Astrocyte of the cerebellum (primary cell): ENCODE measurements at regions not wholly inside any gene's neighbourhood (a gene's known extent, or its start where the extent isn't known, plus 50 kb on each side); places are given as distances from the start of the nearest gene placed in this dataset.

Experiments used
- DNase-seq: peaks from one replicate; pipeline ENCODE4 v3.0.0-alpha.2; 2011; ENCODE audit warnings: low read depth
- H3K4me3 ChIP-seq: 2 replicates; pipeline ENCODE4 v1.5.1; 2011; ENCODE audit warnings: mild to moderate bottlenecking, low read depth, low read length, moderate library complexity
- CTCF ChIP-seq: IDR thresholded peaks from 2 replicates; pipeline ENCODE4 v1.5.1; 2012; ENCODE audit warnings: low read length, low read depth, moderate library complexity, mild to moderate bottlenecking; ENCODE audit errors: missing control alignments
- in situ Hi-C: cut with HindIII; loops from 2 replicates; pipeline ENCODE4 v1.10.0; 2017; ENCODE audit warnings: low sequenced_read_pairs

GRCh38 chr2:38190542-38191218 lies 114.7 kb upstream of the CYP1B1 start:
- TF ChIP-seq CTCF = no peak
- H3K4me3 ChIP-seq = no peak overlapping the region
- in situ Hi-C loops = loop anchor here (5.0 kb wide), 1 partner anchor 72 kb away; no protein-coding TSS in a partner anchor
- no peak for DNase-seq

- TF ChIP-seq CTCF = no peak
- H3K4me3 ChIP-seq = no peak overlapping the region
- in situ Hi-C loops = no loop called here
- peak; percentile 81 for DNase-seq
Measured at GRCh38 chr2:38187541-38188011, 111.6 kb upstream of the CYP1B1 start.

DNA sequence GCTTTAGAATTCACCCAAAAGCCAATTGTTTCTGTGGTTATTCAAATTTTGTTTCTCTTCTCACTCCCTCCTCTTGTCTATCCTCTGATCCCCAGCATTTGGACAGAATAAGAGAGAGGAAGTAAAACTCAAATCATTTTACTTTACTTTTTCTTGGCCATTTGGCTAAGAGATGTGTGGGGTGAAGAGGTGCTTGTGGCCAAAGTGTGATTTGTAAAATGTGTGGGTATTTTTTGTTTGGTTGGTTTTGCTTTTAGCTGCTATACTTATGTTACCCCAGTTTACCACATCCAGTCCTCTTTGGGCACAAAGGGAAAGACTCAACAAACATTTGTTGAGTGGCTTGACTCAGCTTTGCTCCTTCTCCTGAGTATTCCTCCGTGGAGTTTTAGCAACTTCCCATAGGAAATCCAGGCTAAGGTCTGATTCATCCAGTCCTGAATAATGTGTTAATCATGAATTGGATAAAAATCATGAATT lies 109.1 kb upstream of the CYP1B1 start:
- in situ Hi-C loops = no loop called here
- DNase-seq = no peak
- H3K4me3 ChIP-seq = no peak overlapping the region
- TF ChIP-seq CTCF = no peak

DNA sequence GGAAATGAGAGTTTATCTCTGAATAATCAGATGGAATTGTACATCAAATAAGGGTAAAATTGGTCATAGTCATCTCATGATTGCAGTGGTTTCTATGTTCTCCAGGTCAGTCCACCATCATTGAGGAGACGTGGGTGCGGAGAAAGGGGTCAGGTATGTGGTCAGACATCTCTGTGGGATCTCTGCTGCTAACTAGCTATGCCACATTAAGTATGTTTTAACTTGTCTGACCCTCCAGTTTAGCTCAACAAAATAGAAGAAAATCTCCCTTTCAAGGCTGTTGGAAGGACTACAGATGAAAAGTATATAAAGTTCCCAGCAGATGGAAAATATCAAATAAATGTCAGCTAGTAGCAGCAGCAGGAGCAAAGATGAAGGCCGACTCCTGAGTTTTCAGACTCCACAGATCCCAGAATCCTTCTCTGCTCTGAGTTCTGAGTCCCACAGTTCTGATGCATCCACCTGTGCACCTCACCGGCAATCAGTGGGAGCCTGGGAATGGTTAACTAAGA lies 106.6 kb upstream of the CYP1B1 start:
- H3K4me3 ChIP-seq = no peak overlapping the region
- DNase-seq = no peak
- TF ChIP-seq CTCF = no peak
- in situ Hi-C loops = no loop called here

GRCh38 chr2:38181806-38182491 lies 106.0 kb upstream of the CYP1B1 start:
- no peak for TF ChIP-seq CTCF
- H3K4me3 ChIP-seq = no peak overlapping the region
- DNase-seq = no peak
- in situ Hi-C loops = no loop called here

DNA sequence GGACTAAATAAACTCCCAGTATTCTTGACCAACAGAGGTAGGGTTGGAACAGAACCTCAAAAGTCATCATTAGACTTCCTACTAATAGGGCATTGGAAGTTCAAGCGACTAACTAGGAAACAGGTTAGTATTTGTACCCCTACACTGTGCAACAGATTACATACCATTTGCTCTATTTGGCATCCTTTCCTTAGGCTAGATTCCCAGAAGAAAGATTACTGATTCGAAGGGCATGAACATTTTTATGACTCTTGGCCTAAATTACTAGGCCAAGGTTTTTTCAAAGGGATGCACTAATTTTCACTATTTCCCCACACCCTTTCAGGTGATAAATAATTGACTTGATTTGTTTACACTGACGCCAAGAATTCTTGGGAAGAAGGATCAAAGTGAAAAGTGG lies 104.8 kb upstream of the CYP1B1 start:
- no peak for DNase-seq
- no peak for TF ChIP-seq CTCF
- no peak overlapping the region for H3K4me3 ChIP-seq
- in situ Hi-C loops = no loop called here
